ENCODE measurements at regions not wholly inside any gene's neighbourhood (a gene's known extent, or its start where the extent isn't known, plus 50 kb on each side); places are given as distances from the start of the nearest gene placed in this dataset.

DNA sequence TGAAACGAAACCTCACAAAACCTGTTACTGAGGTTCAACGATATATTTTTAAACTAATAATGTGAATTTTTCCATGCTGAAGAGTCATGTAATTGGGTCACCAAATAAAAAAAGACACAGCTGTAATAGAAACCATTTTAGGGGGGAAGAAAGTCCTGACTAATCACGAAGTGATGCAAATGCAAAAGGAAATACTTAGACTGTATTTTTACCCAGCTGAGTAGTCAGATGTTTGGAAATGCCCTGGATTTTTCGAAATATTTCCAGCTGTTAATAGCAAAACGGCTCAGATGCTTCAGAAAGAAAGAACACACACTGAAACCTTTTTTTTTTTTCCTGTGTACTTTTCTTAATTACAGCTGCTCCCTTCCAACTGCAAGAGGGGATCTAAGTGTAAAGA lies 210.3 kb downstream of the SETD4 start:
- no peak for DNase-seq

DNA sequence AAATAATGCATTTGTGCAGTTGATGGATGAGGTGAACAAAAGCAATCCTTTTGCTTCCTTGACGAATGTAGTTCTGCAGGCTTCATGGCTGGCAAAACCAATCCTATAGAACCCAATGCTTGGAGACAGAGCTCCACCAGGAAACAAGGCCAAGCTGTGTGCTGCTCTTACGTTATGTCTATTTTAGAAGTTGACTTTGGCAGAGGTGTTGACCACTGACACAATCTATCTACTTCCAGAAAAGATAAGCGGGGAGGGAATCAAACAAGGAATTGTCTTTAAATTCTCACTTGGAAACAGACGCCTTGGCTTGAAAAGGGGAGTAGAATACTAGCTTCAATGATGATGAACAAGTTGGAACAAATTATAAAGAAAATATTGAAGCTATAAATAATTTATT lies 211.2 kb downstream of the SETD4 start:
- DNase-seq: no peak

DNA sequence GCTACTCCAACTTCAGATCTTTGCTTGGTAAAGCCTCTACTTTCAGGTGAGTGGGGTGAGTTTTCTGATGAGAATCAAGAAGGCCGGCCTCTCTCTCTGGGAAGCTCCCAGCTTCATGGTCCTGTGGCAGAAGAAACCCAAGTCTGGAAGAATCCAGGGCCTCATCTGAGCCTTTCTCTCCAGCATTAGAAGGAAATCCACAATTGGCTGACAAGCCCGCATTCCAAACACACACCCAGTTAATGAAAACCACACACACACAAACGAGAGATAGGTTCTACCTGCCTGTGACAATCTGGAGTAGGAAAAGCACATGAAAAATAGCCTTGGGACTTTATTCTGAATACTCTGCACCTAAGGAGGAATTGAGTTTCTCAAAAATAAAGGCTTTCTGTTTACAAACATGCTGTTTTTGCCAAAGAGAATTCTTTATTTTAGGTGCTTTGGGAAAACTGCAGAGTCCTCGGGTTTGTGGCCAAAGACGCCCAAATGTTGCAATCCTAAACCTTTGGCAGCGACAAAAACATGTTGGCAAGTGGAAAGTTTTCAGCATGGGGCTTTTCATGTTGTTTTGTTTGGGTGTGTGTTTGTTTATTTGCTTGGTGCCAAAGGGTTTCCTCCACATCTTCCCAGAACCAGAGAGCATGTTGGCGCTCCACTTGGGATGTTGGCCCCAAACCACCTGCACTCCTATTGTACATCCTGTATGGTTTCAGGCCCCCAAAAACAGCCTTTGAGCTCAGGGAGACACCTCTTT lies 216.2 kb downstream of the SETD4 start:
- no peak for DNase-seq

- DNase-seq: no peak
Observed at GRCh38 chr21:35840949-35841348, 219.4 kb downstream of the SETD4 start.

DNA sequence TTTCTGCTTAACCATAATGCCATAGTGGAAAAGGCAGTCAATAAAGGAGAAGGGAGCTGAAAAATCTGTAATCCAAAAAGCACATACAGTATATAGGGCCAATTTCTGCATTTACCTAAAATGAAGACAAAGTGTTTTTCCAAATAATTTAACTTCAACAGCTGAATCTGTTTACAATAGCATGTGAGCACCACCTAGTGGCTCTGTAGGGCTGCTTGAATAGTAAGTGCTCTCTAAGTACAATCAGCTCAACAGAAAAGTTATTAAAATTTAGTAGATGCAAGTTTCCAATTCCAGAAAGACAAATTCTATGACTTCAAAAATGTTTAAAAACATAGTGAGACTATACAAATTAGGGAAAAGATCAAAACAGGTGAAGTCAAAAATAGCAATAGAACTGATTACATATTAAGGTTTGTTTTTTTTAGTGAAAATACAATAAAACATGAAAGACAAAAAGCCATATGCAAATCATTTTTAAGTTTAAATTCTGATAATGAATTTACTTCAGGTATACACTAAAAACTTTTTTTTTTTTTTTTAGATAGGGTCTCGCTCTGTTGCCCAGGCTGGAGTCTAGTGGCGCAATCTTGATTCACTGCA lies 220.0 kb downstream of the SETD4 start:
- peak in 21 of 56 donors; percentile 1 to 77 (median 17) for DNase-seq

DNA sequence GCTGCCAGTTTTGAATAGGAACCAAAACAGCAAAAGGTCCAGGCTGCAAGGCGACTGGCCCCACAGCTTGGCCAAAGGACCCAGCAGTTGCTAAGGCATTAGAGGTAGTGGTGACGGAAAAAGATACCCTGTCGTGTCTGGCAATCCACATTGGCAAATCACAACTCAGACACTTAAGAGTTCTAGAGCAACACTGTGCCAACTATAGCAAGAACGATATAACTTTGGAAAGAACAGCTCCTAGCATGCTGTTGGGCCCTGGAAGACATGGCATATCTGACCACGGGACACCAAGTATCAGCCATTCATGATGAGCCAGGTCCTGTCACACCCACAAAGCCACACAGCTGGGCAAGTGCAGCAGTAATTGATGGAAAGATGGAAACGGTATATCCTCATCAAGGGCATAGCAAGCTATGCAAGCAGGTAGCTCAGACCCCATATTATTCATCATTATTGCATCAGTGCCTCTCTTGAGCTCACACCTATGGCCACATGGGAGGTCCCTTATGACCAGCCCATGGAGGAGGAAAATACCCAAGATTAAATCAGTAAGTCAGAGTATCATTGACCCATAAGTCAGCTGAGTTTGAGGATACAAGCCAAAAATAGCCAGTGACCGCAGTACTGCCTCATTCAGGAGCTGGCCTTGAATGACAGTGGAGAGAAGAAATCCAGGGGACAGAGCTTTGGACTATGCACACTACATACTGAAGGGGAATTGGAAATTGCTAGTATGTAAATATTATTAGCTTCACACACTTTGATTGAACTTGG lies 221.2 kb downstream of the SETD4 start:
- DNase-seq: no peak

- no peak for DNase-seq
Observed at GRCh38 chr21:35838350-35838749, 222.0 kb downstream of the SETD4 start.

- no peak for DNase-seq
Observed at GRCh38 chr21:35833991-35834390, 226.3 kb downstream of the SETD4 start.

GRCh38 chr21:35833388-35833787 lies 226.9 kb downstream of the SETD4 start:
- DNase-seq: no peak

- no peak for DNase-seq
Observed at GRCh38 chr21:35831230-35831629, 229.1 kb downstream of the SETD4 start.

GRCh38 chr21:35829067-35829466 lies 231.3 kb downstream of the SETD4 start:
- peak in 2 of 56 donors; percentile 3 to 5 for DNase-seq

- no peak for DNase-seq
Observed at GRCh38 chr21:35828161-35828560, 232.2 kb downstream of the SETD4 start.

DNA sequence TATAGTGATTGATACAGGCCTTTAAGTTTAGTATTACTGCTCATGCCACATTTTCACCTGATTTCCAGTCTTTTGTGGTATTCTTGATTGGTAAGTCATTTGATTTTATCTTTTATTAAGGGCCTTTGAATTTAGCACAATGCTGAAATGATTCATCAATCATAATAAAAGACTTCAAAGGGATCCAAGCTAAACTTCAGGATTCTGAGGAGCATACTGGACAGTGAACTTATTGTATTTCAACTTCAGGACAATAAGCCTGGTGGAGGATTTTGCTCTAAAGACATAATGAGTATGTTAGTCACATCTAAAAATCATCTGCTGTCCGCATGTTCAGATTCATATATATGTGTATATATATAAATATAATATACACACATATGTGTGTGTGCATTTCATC lies 233.3 kb downstream of the SETD4 start:
- DNase-seq: no peak

GRCh38 chr21:35825370-35826353 lies 234.7 kb downstream of the SETD4 start:
- no peak for DNase-seq

DNA sequence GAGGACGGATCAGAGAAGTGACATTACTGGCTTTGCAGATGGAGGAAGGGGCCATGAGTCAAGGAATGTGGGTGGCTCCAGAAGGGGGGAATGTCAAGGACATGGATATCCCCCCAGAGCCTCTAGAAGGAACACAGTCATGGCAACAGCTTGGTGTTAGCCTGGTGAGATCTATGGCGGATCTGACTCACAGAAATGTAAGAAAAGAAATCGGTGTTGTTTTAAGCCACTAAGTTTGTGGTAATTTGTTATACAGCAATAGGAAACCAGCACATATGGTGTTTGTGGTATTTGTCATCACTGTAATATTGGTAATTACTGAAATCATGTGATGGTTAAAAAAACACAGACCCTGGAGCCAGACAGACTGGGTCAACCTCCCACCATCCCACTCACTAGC lies 236.2 kb downstream of the SETD4 start:
- DNase-seq: no peak

DNA sequence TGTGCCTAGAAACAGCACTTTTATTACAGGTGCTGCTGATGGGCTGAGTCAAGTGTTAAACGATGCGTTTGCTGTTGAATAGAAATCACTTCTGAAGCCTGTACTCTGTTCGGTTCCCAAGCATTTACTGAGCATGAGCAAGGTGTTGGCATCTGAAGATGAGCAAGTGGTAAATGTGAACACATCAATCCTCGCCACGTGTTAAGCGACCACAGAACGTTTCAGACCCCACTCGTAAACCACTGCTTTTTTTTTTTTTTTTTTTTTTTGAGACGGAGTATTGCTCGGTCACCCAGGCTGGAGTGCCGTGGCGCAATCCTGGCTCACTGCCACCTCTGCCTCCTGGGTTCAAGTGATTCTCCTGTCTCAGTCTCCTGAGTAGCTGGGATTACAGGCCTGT lies 241.2 kb downstream of the SETD4 start:
- DNase-seq: no peak

GRCh38 chr21:35818597-35818996 lies 241.7 kb downstream of the SETD4 start:
- no peak for DNase-seq

DNA sequence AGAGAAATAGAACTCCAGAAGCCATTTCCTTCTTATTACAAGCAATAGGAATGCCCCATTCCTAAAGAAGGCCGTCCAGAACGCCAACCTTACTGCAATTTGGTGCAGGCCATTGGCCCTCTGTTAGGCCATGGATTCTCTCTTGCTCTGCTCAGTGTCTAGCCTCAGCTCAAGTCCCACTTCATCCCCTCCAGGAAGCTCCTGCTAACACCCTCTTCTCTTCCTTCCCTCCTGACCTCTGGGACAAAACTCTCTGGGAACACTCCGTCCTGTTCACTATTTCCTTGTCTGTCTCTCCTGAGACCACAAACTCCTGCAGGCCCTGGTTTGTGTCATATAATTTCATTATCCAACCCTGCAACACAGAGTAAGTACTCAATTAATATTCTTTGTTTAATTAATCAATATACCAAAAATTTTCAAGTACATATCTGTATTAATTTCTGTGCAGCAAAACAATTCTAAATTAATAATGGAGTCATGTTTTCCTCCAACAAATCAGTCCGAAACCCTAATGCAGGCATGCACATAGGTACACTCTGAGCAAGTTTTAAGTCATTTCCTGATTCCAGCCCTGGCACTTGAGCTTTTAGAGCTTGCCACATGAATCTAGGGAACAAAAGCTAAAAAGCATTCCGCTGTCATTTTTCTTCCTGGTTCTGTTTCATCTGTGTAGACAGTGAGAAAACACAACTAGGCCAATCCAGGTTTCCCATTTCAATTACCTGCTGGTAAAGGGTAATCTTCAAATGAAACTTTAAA lies 245.3 kb downstream of the SETD4 start:
- DNase-seq: no peak

GRCh38 chr21:35812679-35813078 lies 247.6 kb downstream of the SETD4 start:
- no peak for DNase-seq

- no peak for DNase-seq
Observed at GRCh38 chr21:35811191-35811806, 249.0 kb downstream of the SETD4 start.
